Posterior cingulate gyrus (tissue), 11 donors: ENCODE measurements at regions not wholly inside any gene's neighbourhood (a gene's known extent, or its start where the extent isn't known, plus 50 kb on each side); places are given as distances from the start of the nearest gene placed in this dataset.
"Not testable (repeated sequence)": the region's sequence is repeated elsewhere in the genome, so short reads cannot be mapped to it uniquely, and the experiment has no call there.

Experiments
- DNase-seq, 10 donors: peaks; one replicate each; pipeline versions ENCODE4 v3.0.0 to v3.0.0-alpha.2; 2020 to 2021; ENCODE audit warnings: mixed read lengths in 3 of 10
- intact Hi-C: fragments of 100-400 bp; cut with DNase I; formaldehyde crosslinking; loops from one replicate; pipeline ENCODE4 v1.15.1; 2023

DNA sequence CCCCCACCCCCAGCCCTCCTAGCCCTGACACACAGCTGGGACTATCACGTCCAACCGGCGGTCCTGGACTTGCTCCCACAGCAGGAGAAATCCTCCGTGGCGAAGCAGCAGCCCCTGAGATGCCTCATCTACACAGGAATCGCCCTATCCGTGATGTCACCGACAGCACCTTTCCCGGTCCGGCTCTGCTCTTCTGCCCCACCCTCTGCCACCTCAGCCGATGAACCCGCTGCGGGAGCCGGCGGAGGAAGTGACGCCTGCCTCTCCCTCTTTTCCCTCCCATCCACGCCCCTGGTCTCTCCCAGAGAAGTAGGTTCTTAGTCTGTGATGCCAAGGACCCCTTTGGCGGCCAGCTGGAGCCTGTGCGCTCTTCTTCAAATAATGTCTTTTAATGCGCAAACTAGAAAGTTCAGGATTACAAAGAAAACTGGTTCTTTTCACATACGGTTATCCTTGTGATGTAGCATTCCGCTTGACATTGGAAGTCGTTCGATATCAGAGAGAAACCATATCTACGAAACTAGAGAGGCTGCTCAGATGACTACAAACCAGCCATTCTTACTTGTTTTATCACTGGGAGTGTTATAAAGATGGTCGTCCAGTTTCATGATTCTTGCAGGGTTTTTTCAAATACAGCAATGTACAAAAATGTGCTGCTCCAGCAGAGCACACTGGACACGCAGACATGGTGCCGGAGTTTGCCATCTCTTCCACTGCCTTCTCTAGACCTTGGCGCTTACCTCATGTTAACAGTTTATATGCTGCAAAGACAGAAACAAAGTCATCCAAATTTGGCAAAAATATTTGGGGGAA lies 120.3 kb downstream of the PPIAL4G start:
- intact Hi-C loops = no loop called here
- peak in 1 of 10 donors; percentile 86 for DNase-seq

DNA sequence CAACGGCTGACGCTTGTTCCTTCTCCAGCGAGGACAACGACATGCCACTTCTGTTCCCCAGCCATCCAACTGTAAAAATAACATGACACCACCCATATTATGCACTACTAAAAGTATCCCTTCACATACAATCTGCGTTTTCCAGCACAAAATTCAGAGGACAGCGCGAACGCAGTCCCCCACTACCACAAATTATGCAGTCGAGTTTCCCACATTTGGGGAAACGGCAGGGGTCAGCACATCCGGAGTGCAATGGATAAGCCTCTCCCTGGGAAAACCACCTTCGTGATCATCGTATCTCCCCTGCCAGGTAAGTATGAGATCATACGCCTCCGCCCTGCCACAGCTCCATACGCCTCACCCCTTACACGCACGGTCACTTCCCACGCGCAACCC lies 120.9 kb downstream of the PPIAL4G start:
- intact Hi-C loops = no loop called here
- DNase-seq = no peak

DNA sequence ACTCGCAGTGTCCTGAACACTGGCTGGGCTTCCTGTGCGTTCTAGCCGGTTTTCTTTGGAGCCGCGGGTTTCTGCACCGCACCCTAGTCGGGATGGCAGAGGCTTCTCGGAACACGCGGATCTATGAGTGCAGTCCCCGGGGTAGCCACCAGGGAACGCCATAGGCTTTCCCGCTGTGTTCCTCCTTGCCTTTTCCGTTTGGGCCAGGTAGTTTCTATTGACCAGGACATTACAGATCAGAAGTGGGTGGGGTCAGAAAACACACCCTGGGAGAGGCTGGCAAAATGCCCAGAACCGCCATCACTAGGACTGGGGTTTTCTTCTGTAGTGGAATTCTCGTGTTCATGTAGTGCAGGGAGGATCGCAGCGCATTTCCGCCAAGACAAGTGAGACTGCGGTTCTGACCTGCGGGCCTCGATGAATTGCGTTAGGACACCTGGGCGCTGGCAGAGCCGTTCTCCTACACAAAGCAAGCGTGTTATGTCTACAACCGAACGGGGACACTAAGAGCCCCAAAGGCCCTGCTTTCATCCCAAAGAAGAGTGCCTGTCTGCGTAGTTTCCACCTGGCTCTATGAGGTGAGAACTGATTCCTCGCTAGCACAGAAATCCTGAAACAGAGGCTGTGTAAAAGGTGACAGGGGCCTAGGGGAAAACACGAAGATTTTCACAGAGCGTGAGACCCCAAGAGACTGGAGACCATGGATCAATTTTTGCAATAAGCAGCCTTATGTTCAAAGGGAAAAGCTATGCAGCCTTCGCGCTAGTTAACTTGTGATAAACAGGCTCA lies 121.5 kb downstream of the PPIAL4G start:
- intact Hi-C loops = not testable (repeated sequence)
- peak in 1 of 10 donors; percentile 14 for DNase-seq

DNA sequence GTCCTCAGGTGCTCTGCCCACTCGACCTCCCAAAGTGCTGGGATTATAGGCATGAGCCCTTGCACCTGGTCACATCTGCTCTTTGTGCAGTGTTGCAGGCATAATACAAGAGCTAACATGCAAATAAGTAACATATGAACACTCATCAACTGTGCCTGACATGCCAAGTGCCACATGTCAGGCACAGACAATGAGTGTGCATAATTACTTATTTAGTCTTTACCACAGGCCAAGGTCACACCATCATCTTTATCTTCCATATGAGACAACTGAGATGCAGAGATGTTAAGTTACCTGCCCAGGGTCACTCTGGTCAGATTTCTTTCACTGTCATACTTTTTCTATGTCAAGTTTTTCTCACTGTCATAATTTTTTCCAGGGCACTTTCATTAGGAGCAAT lies 126.1 kb downstream of the PPIAL4G start:
- DNase-seq = no peak
- intact Hi-C loops = no loop called here

DNA sequence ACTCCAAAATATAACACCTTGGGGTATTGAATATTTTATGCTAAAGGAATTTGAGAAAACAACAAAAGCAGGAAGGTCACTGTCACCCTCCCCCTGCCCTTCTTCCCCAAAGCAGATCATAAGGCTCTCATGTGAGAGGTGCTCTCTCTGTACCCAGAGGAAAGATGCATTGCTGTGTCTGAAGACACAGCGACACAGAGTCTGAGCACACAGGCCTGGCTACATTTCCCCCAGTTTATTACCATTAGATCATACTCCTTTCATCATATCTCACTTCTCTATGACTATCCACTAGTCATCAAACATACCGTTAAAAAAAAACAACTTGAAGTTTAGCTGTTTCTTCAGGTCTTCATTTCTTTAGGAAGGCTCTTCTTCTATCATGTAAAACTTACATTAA lies 127.1 kb downstream of the PPIAL4G start:
- intact Hi-C loops = no loop called here
- no peak for DNase-seq

DNA sequence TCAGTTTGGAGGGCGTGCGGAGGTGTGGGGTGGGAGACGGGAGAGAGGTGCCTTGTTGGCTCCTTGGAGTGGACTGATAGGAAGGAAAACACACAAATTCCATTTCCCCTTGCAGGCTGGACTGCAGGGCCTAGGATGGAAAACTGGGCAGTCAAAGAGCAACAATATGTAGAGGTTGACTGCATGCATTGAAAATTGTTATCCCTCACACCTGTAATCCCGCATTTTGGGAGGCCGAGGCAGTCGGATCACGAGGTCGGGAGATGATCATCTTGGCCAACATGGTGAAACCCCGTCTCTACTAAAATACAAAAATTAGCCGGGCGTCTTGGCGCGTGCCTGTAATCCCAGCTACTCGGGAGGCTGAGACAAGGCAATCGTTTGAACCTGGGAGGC lies 128.2 kb downstream of the PPIAL4G start:
- intact Hi-C loops = no loop called here
- peak in 1 of 10 donors; percentile 53 for DNase-seq

DNA sequence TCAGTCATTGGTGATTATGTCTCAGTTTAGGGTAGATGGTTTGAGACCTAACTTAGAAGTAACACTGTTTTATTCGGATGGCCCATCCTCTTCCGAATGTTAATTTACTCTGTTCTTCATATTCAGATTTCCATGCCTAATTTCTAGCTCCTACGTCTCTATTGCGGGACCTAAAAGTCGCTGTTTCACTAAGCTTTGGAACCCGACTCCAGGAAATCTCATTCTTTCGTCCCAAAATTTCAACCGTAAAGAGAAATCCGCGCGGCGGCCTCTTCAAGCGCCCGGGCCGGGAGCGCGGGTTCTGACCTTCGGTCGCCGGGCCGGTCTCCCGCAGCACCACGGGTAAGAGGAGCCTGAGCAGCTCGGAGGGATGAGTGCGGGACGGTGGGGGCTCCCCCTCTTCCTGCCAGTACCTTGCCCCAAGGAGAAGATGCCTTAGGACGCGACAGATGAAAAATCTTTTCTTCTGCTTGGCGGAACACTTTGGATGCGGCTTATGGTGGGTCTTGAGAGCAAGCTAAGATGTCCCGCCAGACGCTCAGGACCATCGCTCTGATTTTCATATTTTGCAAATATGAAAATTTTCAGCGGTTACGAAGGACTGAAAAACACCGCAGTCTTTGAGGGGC lies 128.7 kb downstream of the PPIAL4G start:
- intact Hi-C loops = no loop called here
- peak in 1 of 10 donors; percentile 46 for DNase-seq

DNA sequence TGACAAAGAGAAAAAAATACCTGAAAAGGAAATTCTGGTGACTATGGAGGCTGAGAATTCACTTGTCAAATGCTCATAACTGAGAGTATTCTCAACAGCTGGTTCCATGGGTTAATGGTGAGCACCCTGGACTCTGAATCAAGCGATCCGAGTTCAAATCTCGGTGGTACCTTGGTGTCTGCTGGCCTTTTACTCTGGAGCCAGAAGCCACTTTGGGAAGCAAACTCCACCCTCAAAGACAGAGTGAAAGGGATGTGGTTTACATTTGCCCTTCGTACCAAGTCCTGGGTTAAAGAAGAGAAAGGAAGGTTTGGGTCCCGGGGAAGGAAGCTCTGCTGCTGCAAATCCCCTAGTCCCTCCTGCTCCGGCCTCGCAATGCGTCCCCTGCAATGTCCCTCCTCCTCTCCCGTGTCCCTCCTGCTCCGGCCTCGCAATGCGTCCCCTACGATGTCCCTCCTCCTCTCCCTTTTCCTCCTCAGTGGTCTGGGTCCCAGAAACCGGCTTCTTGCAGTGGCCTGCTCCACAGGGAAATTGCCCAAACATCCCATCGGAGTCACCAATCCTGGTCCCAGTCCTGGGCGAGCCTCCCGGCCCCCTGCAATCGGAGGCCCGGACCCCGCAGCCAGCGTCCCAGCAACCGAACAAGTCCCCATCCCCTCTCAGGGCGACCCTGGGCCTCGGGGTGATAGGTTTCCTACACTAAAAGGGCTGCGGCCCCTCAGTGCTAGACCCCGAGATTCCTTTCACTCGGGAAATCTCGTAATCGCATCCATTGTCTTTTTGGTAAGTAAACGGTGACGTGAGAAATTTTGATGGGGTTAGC lies 129.4 kb downstream of the PPIAL4G start:
- intact Hi-C loops = no loop called here
- DNase-seq = peak in 1 of 10 donors; percentile 83

DNA sequence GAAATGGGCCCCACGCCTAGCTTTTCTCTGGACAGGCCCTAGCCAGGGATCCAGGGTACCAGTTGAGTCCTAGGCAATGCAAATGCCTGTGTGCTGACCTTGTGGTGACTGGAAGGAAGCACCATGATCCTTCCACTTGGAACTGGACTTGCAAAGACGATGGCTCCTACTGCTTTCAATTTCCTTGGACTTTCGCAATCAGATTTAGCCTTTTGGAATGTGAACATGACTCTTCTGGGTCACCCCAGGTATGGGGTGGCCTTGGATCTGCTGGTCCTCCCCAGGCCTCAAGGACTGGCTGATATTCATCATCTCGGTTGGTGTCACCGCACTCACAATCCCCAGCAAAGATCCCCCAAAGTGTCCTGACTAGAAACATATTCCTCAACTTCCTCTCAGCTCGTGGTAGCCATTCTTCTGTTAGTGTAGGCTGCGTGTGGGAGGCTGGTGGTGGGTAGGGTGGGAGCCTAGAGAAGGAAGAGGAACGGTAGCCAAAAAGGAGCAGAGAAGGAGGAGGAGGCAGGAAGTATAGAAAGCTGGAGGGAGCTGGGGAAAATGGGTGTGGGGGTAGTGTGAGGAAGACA lies 130.5 kb downstream of the PPIAL4G start:
- no peak for DNase-seq
- intact Hi-C loops = no loop called here

DNA sequence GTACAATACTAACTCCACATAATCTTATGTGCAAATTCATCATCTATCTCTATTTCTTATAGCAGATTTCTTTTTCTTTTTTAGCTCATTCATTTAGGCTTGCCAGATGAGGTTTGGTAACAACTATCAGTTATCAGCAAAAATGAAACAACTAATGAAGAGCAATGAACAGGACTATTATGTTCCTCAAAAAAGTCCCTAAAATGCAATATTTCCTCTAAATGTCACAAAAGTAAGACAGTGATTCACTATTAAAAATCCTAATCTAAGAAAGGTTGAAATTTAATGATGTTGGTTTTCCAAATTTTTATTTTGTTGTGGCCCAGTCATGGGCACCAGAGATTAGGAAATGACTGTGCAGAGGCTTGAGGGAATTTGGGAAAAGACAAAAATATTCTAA lies 135.3 kb downstream of the PPIAL4G start:
- intact Hi-C loops = no loop called here
- DNase-seq = no peak

DNA sequence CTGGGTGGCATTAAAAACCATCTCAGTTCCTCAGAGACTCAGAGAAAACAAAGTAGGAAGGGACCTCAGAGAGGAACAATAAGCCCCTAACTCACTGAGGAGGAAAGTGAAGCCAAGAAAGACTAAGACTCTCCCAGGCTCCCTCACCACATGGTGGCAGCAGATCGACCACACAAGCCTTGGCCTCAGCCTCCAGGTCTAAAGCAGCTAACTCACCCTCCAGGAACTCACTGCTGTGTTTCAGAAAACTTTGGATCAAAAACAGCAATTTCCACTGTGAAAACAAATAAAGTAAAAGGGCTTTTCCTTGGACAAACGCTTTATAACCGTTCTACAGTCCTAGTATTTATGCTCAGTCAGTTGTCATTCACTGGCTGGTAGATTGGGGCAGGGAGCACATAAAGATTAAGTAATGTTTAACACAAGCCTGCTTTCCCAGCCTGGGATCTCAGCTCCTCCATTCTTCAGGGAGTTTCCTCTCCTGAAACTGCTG lies 137.4 kb downstream of the PPIAL4G start:
- DNase-seq, intact Hi-C loops: not testable (repeated sequence)

DNA sequence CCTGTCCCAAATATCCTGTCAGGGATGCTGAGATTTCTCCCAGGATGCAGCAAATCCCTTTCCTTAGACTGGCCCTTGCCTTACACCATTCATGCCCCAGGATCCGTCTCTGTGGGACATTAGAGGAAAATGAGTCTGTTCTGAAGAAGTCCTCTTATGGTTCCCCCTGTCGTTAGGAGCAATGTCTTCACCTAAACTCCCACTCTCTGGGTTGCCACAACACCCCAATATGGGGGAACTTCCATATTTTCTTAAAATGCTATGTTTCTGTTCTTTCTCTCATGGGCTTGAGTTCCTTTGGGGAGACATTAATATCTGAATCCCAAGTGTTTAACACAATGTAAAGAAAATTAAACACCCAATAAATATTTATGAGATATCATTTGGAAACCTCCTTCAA lies 138.5 kb downstream of the PPIAL4G start:
- intact Hi-C loops = not testable (repeated sequence)

DNA sequence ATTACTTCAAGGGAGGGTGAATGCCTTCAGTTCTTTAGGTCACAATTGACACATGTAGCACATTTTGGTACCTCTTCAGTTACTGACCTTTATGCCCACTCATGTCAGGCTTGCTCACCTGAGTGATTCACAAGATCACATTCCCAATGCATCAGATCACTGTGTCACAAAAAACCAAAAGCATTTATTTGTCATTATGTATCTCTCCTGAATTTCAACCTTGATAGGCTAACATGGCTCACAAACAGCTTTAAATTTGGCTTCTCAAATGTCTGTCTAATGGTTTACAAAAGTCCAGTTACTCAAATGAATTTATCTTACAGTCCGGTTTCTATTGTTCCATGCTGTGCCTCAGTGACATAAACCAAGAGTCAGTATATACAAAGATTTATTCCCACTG lies 141.4 kb downstream of the PPIAL4G start:
- intact Hi-C loops, DNase-seq: not testable (repeated sequence)

More for the DNA sequence above, 138.5 kb downstream of the PPIAL4G start:
- not testable (repeated sequence) for DNase-seq

DNA sequence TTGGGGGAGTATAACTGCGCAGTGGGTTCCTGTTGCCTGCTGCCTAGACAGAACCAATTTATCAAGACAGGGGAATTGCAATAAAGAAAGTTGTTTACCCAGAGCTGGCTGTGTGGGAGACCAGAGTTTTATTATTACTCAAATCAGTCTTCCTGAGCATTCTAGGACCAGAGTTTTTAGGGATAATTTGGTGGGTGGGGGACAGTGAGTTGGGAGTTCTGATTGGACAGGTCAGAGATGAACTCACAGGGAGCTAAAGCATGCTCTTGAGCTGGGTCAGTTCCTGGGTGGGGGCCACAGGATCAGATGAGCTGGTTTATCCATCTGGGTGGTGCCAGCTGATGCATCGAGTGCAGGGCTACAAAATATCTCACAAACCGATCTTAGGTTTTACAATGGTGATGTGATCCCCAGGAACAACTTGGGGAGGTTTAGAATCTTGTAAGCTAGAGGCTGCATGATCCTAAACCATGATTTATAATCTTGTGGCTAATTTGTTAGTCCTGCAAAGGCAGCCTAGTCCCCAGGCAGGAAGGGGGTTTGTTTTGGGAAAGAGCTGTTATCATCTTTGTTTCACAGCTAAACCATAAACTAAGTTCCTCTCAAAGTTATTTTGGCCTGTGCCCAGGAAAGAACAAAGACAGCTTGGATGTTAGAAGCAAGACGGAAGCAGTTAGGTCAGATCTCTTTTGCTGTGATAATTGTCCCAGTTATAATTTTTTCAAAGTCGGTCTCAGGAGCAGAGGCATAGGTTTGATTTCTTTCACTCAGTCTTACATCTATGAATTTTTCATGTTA lies 146.8 kb downstream of the PPIAL4G start:
- intact Hi-C loops = not testable (repeated sequence)

DNA sequence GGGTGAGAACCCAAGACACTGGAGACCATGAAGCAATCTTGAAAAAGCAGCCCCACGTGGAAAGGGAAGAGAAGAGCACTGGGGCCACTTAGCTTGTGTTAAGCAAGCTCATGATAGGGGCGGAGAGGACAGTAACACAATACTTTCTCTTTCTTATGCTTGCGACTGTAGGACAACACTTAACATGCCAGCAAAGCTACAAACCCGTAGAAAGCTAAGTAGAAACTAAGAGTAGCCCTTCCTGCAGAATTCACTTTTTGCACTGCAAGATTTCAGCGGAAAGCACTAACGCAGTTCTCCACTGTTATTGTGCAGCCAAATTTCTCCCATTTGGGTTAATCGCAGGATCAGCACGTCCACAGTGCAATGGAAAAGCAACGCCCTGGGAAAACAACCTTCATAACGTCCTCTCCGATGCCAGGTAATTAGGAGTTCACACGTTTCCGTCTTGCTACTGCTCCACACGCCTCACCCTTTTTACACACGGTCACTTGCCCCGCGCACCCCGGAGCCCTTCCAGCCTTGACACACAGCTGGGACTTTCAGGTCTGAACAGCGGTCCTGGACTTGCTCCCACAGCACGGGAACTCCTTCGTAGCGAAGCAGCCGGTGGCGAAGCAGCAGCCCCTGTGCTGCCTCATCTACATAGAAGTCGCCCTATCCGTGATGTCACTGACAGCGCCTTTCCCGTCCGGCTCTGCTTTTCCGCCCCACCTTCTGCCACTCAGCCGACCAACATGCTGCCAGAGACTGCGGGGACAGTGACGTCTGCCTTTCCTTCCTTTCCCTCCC lies 148.6 kb downstream of the PPIAL4G start:
- peak; percentile 54 to 97 (median 82) for DNase-seq
- intact Hi-C loops = no loop called here

More for the DNA sequence above, 146.8 kb downstream of the PPIAL4G start:
- DNase-seq = not testable (repeated sequence)

DNA sequence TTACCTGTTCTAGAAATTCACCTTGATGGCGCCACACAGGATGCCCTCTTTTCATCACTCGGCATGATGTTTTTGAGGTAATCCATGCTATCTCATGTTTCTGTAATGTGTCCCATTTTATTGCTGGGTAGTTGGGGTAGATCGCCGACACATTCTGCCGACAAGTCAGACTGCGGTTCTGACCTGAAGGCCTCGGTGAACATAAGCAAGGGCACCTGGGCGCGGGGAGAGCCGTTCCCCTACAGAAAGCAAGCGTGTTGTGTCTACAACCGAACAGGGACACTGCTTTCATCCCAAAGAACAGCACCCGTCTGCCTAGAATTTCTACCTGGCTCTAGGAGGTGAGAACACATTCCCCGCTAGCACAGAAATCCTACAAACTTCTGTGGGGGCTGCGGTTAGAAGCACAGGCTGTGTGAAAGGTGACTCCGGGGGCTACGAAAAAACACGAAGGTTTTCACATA lies 149.2 kb downstream of the PPIAL4G start:
- intact Hi-C loops = no loop called here
- DNase-seq = no peak

DNA sequence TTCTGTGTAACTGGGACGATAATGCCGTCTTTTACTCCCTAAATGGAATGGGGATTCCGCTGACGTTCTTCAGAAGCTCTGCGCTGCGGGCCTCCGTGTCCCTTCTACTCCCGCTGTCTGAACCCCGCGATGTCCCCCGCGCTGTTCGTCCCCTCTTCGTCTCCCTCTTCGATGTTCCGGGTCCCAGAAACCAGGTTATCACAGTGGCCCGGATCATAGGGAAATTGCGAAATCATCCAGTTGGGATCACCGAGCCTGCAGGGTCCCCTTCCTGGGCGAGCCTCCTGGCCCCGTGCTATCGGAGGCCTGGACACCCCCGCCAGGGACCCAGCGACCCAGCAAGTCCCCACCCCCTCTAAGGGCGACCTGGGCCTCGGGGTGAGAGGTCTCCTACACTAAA lies 154.2 kb downstream of the PPIAL4G start:
- DNase-seq = no peak
- intact Hi-C loops = no loop called here

DNA sequence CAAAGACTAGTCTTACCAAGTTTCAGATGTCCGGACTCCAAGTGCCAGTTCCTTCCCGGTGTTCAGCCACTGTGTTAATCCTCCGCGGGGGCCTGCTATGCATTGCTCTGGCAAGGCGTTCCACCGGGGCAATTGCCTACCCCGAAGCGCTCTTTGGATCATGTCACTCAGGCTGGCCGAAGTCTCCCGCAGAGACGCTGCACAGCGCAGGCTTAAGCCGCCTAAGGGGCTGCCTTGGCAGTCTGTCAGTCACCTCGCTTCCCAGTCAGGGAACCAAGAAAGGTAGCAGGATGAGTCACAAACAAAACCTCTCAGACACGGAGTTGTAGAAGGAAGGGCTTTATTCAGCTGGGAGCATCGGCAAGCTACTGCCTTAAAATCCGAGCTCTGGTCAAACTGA lies 158.1 kb downstream of the PPIAL4G start:
- intact Hi-C loops, DNase-seq: not testable (repeated sequence)
